Right atrium auricular region (tissue), 2 donors: ENCODE measurements at regions not wholly inside any gene's neighbourhood (a gene's known extent, or its start where the extent isn't known, plus 50 kb on each side); places are given as distances from the start of the nearest gene placed in this dataset.

ENCODE experiments used
- DNase-seq: peaks from one replicate; pipeline ENCODE4 v3.0.0-alpha.2; 2019; ENCODE audit warnings: low spot score
- H3K27ac ChIP-seq, 2 donors: fragments of 200-600 bp; sonication (generic); 1 replicate in 1 of 2; 2 replicates in 1 of 2; pipeline ENCODE4 v1.5.1; 2016 to 2019
- H3K27me3 ChIP-seq, 2 donors: fragments of 200-600 bp; sonication (generic); one replicate each; pipeline versions ENCODE4 v1.5.1 to v1.6.0; 2017 to 2019
- H3K36me3 ChIP-seq: fragments of 200-600 bp; sonication (generic); one replicate; pipeline ENCODE4 v1.5.1; 2016
- H3K4me1 ChIP-seq, 2 donors: fragments of 200-600 bp; sonication (generic); one replicate each; pipeline versions ENCODE4 v1.5.1 to v1.6.0; 2017 to 2019
- H3K4me3 ChIP-seq, 2 donors: fragments of 200-600 bp; sonication (generic); 1 replicate in 1 of 2; 2 replicates in 1 of 2; pipeline ENCODE4 v1.5.1; 2017 to 2019; ENCODE audit warnings: mild to moderate bottlenecking in 1 of 2, moderate library complexity in 1 of 2
- H3K9me3 ChIP-seq, 2 donors: fragments of 200-600 bp; sonication (generic); one replicate each; pipeline ENCODE4 v1.5.1; 2019
- TF ChIP-seq, protein P1 (sequence below), 2 donors: fragments of 200-600 bp; sonication (generic); IDR thresholded peaks; one replicate each; pipeline ENCODE4 v1.5.1; 2019; ENCODE audit warnings: antibody characterized with exemption in 2 of 2

DNA sequence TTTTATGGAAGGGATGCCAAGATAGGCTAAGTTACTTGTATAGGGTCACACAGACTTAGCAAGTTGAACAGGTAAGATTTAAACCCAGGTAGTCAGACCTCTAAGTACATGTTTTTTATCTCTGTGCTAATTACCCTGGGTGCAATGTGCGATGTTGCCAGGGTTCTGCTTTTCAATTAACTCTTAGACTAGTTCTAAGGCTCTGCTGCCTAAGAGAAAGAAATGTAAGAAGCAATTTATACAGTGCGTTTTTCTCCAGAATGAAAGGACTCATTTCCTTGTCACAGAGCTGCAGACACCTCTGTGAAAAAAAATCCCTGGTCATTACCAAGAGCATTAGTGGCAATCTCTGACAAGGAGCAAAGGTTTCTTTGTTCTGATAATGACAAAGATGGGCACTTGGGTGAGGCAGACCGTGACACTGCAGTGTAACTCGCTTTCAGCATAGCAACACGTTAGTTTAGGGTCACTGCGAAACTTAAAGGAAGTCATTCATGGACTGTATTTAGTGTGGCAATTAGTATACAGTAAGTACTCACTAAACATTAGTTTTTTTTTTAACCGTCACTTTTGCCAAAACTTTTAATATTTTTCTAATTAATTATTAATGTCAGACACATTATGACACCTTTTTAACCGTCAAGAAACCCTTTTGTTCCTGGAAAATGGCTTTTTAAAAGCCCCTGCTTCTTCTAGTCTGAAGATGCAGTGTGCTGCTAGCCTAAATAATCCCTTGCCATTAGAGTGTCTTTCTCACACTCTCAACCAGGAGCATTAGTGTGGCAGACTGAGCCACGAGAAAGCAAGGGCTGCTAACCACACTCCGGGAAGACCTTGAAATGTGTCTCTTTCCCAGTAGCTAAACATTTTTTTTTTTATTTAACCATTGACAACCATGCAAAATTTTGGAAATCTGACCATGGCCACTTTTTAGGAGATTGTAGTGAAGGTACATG, 520.0 kb upstream of the C9orf72 start:
- DNase-seq = no peak
- H3K27ac ChIP-seq = no peak overlapping the region
- no peaks in the 10 kb centered on the region for H3K36me3 ChIP-seq
- H3K4me1 ChIP-seq = no peaks in the 10 kb centered on the region
- no peaks in the 10 kb centered on the region for H3K9me3 ChIP-seq
- no peak overlapping the region for H3K4me3 ChIP-seq
- TF ChIP-seq, protein P1, sequence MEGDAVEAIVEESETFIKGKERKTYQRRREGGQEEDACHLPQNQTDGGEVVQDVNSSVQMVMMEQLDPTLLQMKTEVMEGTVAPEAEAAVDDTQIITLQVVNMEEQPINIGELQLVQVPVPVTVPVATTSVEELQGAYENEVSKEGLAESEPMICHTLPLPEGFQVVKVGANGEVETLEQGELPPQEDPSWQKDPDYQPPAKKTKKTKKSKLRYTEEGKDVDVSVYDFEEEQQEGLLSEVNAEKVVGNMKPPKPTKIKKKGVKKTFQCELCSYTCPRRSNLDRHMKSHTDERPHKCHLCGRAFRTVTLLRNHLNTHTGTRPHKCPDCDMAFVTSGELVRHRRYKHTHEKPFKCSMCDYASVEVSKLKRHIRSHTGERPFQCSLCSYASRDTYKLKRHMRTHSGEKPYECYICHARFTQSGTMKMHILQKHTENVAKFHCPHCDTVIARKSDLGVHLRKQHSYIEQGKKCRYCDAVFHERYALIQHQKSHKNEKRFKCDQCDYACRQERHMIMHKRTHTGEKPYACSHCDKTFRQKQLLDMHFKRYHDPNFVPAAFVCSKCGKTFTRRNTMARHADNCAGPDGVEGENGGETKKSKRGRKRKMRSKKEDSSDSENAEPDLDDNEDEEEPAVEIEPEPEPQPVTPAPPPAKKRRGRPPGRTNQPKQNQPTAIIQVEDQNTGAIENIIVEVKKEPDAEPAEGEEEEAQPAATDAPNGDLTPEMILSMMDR (IDR thresholded peaks at IDR 0.05) = no peak
- H3K27me3 ChIP-seq = no peaks in the 10 kb centered on the region

DNA sequence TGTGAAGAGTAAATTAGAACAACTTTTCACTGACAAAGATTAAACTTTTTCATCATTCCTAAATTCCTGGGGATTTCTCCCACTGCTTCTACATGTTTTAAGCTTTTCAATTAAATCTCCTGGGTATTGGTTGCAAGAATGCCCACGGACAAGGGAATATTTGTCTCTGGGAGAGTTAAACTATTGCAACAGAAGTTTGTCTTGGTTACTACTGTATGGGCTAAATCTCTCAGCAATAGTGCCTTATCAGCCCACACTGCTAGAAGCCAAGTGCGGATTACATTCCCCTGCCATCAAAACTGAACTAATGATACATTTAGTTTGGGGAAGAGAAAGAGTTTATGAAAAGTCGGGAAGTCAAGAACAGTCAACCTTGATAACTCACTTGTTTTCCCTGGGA, 528.2 kb upstream of the C9orf72 start:
- no peaks in the 10 kb centered on the region for H3K27me3 ChIP-seq
- no peak overlapping the region for H3K4me3 ChIP-seq
- no peak for DNase-seq
- H3K9me3 ChIP-seq = no peaks in the 10 kb centered on the region
- H3K27ac ChIP-seq = no peak overlapping the region
- H3K4me1 ChIP-seq = no peaks in the 10 kb centered on the region
- no peaks in the 10 kb centered on the region for H3K36me3 ChIP-seq
- TF ChIP-seq, protein P1 (IDR thresholded peaks at IDR 0.05) = no peak

GRCh38 chr9:28105001-28105400, 531.7 kb upstream of the C9orf72 start:
- H3K36me3 ChIP-seq = no peaks in the 10 kb centered on the region
- TF ChIP-seq, protein P1 (IDR thresholded peaks at IDR 0.05) = no peak
- no peak overlapping the region for H3K27ac ChIP-seq
- H3K4me3 ChIP-seq = no peak overlapping the region
- H3K9me3 ChIP-seq = no peaks in the 10 kb centered on the region
- no peaks in the 10 kb centered on the region for H3K4me1 ChIP-seq
- no peak for DNase-seq
- H3K27me3 ChIP-seq = no peaks in the 10 kb centered on the region

- DNase-seq = no peak
- no peaks in the 10 kb centered on the region for H3K9me3 ChIP-seq
- no peak overlapping the region for H3K4me3 ChIP-seq
- H3K4me1 ChIP-seq = no peaks in the 10 kb centered on the region
- TF ChIP-seq, protein P1 (IDR thresholded peaks at IDR 0.05) = no peak
- H3K27me3 ChIP-seq = no peaks in the 10 kb centered on the region
- H3K36me3 ChIP-seq = no peaks in the 10 kb centered on the region
- H3K27ac ChIP-seq = no peak overlapping the region
These were observed 546.9 kb upstream of the C9orf72 start for GRCh38 chr9:28120184-28120583.

DNA sequence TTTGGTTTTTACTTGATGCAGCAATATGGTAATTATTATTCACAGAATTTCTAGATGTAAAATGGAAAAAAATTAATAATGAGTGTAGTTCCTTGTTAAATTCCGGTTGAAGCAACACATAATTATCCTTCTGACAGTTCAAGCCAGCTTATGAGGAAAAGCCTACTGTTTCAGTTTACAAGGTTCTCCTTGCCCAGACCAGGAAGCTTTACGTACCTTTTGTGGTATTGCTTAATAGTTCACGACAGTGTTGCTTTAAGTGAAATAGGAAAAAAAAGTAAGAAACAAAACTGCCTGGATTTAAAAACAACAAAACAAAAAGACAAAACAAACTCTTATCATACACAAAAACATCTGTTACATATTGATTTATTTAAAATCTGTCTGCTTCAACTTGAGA, 547.3 kb upstream of the C9orf72 start:
- Histone ChIP-seq H3K4me3 (no peak overlapping the region), H3K9me3 (no peaks in the 10 kb centered on the region), H3K36me3 (no peaks in the 10 kb centered on the region), H3K4me1 (no peaks in the 10 kb centered on the region), H3K27ac (no peak overlapping the region), H3K27me3 (no peaks in the 10 kb centered on the region)
- TF ChIP-seq, protein P1 (IDR thresholded peaks at IDR 0.05) = no peak
- no peak for DNase-seq
